ENCODE measurements at regions not wholly inside any gene's neighbourhood (a gene's known extent, or its start where the extent isn't known, plus 50 kb on each side); places are given as distances from the start of the nearest gene placed in this dataset.

DNA sequence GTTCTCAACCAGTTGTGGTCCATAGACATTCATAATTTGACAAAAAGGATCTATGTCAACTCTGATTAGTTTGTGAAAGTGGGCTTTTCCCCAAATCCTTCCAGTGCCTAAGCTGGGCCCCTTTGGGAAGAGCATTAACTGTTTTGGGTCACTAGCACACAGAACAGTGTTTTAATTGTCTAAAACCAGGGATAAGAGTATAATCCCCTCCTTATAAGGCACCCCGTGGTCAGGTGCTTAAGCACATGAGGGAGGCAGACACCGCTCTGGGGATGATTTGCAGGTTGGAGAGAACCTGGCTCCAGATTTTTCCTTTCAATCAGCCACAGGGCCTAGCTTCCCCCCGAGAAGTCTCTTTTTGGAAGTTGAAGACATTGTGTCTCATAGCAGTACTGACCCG lies 53.6 kb upstream of the RFX8 start:
- intact Hi-C loops (cut with DNase I): no loop called here

GRCh38 chr2:101524806-101525430 lies 50.0 kb upstream of the RFX8 start:
- H3K4me1 ChIP-seq (ENCODE audit: insufficient read depth): no peaks in the 10 kb centered on the region
- no peaks in the 10 kb centered on the region for H3K9me3 ChIP-seq
- TF ChIP-seq EP300 (IDR thresholded peaks at IDR 0.05) (no peak), POLR2A (IDR thresholded peaks at IDR 0.05) (no peak)
- TF ChIP-seq, protein P1, sequence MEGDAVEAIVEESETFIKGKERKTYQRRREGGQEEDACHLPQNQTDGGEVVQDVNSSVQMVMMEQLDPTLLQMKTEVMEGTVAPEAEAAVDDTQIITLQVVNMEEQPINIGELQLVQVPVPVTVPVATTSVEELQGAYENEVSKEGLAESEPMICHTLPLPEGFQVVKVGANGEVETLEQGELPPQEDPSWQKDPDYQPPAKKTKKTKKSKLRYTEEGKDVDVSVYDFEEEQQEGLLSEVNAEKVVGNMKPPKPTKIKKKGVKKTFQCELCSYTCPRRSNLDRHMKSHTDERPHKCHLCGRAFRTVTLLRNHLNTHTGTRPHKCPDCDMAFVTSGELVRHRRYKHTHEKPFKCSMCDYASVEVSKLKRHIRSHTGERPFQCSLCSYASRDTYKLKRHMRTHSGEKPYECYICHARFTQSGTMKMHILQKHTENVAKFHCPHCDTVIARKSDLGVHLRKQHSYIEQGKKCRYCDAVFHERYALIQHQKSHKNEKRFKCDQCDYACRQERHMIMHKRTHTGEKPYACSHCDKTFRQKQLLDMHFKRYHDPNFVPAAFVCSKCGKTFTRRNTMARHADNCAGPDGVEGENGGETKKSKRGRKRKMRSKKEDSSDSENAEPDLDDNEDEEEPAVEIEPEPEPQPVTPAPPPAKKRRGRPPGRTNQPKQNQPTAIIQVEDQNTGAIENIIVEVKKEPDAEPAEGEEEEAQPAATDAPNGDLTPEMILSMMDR (IDR thresholded peaks at IDR 0.05): no peak
- no peak overlapping the region for H3K4me3 ChIP-seq
- H3K27ac ChIP-seq: no peak overlapping the region
- intact Hi-C loops (cut with DNase I): no loop called here
- no peak for DNase-seq
- H3K27me3 ChIP-seq: no peaks in the 10 kb centered on the region
- no peaks in the 10 kb centered on the region for H3K36me3 ChIP-seq
- 84 to 91% (median 90%) methylated on average over 6 of the region's 6 CpGs for WGBS, 3 donors

More for the DNA sequence above, 53.6 kb upstream of the RFX8 start:
- no peak overlapping the region for H3K4me3 ChIP-seq
- WGBS, 3 donors: 92 to 95% (median 93%) methylated on average over 4 of the region's 4 CpGs
- H3K27me3 ChIP-seq: no peaks in the 10 kb centered on the region
- no peaks in the 10 kb centered on the region for H3K4me1 ChIP-seq (ENCODE audit: insufficient read depth)
- H3K36me3 ChIP-seq: no peaks in the 10 kb centered on the region
- TF ChIP-seq EP300 (IDR thresholded peaks at IDR 0.05): no peak
- TF ChIP-seq POLR2A (IDR thresholded peaks at IDR 0.05): no peak
- TF ChIP-seq, protein P1 (IDR thresholded peaks at IDR 0.05): no peak
- H3K27ac ChIP-seq: no peak overlapping the region
- DNase-seq: no peak
- H3K9me3 ChIP-seq: no peaks in the 10 kb centered on the region

Measured in ovary (tissue), 7 donors.